Stimulated activated CD4-positive, alpha-beta T cell treated with anti-CD3 and anti-CD28 coated beads, Interleukin-1b, Interleukin-23, amount 100 ng/mL, for 24 hours (primary cell): ENCODE measurements at regions not wholly inside any gene's neighbourhood (a gene's known extent, or its start where the extent isn't known, plus 50 kb on each side); places are given as distances from the start of the nearest gene placed in this dataset.
A peak's percentile ranks its signal among the peaks of the same experiment; 100 is the strongest.
"Not testable (repeated sequence)": the region's sequence is repeated elsewhere in the genome, so short reads cannot be mapped to it uniquely, and the experiment has no call there.

Experiments
- DNase-seq, 4 experiments: peaks; one replicate each; pipeline ENCODE4 v3.0.0-alpha.2; 2020; ENCODE audit warnings: low read depth in 4 of 4, low spot score in 1 of 4

DNA sequence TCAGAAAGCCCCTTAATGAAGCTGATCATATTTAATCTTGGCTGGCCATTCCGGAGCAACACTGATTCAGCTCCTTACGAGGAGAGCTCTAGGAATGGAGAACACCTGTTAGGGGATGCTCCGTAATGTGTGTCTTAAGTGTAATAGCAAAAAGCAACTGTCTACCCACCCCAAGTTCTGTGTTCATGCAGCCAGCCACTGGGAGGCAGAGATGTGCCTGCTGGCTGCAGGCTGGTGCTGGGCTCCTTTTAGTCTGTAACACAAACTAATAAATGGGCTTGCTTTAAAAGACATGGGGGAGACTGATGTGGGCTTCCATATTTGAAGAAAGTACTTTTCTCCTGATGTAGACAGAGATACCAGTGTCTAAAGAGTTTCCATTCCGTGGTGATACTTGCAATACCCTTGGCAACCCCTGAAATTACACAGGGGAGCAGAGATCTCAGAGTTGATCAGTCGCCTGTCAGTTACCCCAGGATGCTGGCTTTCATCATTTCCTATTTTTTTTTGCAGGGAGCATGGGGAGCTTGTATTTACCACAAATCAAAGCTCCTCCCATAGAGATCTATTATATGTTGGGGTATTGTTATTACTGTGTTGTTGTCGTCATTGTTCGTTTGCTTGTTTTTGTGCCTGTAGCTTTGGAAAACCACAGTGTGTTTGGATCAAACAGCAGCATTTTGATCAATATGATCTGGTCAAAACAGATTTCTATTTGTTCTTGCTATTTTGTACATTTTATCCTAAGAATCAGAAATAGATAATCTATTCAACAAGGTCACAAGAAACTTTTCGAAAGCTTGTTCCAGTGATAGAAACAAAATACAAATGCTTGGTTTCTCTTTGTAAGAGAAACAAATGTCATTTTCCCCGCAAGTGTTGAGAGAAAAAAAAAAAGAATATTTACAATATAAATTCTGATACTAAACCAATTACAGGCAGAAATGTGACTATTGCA lies 65.8 kb downstream of the MTX3 start:
- DNase-seq: peak in 2 of 4 experiments; percentile 1 to 8

DNA sequence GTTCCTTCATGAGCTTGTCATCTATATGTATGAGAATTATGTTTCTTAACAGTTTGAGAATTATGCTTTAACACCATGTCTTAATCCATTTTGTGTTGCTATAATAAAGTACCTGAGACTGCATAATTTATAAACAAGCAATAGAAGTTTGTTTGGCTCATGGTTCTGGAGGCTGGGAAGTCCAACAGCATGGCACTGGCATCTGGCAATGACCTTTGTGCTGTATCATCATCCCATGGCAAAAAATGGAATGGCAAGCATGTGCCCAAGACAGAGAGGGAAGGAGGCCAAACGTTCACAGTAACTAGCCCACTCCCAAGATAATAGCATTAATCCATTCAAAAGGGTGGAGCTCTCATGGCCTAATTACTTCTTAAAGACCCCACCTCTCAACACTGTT lies 67.6 kb downstream of the MTX3 start:
- DNase-seq: no peak

DNA sequence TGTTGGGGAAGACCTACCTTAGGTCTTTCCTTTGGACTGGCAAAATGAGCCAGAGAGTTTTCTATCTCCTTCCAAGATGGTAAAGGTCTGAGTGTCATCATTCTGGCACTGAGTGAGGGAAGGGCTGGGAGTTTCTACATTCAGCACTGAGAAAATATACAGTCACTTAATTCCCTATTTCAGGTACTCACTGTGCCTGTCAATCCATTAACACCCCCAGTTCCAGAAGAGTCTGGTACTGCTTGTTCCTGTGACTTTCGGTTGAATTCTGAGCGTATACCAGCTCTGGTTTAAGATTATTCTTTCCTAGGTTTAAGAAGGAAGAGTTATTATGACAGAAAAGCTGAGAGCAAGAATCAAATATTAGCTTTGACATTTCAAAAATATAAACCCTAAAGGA lies 68.4 kb downstream of the MTX3 start:
- no peak for DNase-seq

DNA sequence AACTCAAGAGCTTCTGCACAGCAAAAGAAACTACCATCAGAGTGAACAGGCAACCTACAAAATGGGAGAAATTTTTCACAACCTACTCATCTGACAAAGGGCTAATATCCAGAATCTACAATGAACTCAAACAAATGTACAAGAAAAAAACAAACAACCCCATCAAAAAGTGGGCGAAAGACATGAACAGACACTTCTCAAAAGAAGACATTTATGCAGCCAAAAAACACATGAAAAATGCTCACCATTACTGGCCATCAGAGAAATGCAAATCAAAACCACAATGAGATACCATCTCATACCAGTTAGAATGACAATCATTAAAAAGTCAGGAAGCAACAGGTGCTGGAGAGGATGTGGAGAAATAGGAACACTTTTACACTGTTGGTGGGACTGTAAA lies 83.6 kb downstream of the MTX3 start:
- not testable (repeated sequence) for DNase-seq

DNA sequence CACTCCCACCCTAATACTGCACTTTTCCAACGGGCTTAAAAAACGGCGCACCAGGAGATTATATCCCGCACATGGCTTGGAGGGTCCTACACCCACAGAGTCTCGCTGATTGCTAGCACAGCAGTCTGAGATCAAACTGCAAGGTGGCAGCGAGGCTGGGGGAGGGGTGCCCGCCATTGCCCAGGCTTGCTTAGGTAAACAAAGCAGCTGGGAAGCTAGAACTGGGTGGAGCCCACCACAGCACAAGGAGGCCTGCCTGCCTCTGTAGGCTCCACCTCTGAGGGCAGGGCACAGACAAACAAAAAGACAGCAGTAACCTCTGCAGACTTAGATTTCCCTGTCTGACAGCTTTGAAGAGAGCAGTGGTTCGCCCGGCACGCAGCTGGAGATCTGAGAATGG lies 88.5 kb downstream of the MTX3 start:
- DNase-seq: not testable (repeated sequence)

DNA sequence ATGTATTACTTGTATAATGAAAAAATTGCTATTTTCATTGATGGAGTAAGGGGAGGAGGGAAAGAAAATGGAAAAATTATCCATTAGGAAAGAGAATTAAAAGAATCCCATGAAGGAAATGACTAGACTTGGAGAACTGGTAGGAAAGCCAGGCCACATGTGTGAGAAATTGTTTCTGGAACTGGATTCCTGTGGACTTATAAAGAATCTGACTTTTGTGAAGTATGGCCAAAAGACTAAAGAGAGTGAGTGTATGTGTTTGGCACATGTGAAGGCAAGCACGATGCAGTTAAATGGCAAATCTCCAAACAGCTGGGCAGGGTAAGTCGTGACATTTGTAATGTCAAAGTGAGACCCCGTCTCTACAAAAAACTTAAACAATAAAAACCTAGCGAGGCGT lies 89.4 kb downstream of the MTX3 start:
- DNase-seq: no peak

DNA sequence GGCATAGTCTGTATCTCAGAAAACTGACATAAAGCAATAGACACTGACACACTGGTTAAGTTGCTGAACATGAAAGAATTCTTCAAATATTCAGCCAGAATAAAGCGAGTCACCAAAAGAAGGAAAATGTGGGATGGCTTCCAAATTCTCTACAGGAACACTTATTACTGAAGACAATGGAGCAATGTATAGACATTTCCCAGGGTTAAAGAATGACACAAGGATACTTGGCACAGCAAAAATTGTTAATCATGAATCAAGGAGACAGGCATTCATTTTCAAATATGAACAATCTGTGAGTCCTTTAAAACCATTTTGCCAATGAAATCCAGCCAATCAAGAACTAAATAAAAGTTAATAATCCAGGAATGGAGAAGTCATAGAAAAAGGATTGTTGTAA lies 92.5 kb downstream of the MTX3 start:
- DNase-seq: no peak

DNA sequence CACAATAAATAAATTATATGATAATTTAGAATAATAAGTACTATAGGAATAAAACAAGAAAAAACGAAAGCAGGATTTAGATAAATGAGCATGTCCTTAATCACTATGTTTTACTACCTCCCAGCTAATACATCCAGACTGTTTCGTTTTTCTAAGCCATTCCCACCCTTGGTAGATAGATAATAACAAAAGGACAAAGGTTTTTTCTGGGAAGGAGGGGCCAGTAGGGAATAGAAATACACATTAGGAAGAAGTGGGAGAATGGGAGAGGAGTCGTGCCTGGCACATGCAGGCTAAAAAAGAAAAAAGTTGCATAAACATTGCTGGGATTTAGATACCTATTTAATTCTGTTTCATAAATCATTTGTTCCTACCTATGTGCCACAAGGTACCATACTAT lies 97.1 kb downstream of the MTX3 start:
- no peak for DNase-seq

DNA sequence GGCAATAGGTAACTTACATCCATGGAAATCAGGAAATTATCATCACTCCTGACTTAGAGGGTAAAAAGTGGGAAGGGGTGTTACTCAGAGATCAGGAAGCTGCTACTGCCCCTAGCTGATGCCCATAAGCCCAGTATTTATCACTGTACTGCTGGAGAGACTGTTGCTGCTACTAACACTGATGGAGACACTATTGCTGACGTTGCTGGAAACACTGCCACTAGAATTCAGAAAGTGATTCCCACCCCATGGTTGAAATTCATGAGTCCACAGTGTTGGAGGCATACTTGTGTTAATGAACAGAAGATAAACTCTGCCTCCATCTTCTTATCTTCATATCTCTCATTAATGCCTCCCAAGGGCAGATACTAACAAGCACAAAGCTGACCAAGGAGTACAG lies 97.6 kb downstream of the MTX3 start:
- no peak for DNase-seq

DNA sequence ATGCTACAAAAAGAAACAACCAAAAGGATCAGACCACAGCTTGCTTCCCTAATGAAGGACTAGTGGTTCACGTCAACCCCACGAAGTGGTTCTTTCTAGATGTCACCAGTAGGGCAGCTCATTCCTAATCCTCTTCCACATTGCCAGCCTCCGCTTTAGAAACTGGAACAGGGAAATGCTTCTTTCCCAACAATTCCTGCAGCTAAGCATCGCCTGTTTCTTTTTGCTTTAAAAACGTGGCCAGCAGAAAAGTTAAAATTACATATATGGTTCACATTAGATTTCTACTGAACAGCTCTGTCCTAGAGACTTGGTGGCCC lies 100.2 kb downstream of the MTX3 start:
- DNase-seq: no peak

DNA sequence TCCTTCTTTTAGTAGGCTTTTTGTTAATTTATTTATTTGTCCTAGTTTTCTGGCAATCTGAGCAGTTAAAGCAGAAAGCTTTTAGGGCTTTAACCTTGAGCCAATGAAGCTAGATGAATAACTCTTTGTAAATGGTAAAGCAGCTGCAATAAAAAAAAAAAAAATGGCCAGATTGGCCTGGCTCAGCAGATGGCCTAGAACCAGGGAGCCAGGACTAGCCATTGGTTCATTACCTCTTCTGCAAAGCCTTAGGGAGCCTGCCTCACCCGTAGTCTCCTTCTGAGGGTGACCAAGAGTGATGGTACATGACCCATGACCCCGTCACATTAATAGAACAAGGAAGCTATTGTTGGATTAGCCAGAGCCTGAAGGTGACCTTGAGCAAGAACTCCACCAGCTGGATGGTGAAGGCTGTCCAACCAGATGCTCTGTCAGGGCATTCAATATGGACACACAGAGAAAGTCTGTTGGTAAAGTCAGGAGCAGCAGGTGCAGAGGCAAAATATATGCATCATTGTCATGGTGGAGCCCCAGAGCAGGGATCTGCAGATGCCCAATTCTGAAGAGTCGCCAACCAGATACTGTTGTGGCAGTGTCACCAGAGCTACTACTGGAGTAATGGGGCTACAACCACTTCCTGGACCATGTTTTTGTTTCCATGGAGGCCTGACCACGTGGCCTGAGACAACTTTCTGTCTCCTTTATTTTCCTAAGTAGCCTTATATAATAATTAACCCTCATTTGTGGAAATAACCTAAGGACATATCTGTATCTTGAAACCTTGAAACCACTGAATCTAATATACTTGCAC lies 100.7 kb downstream of the MTX3 start:
- DNase-seq: no peak

DNA sequence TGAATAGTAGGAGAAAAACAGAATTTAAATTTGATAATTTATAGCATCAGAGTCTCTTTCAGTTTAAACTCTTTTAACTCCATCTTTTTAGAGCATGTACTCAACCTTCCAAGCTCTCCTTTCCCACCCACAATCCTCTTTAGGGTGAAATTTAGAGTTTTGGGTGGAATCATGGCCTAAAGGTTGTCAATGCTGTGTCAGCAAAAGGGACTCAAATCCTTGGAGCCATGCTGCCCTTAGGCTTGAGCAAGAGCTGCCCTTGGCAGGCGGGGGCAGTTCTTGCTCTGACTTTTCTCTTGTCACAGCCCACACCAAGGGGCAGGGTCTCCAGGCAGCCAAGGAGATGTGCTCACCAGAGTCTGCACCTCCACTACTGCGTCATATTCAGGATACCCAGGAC lies 102.4 kb downstream of the MTX3 start:
- no peak for DNase-seq

DNA sequence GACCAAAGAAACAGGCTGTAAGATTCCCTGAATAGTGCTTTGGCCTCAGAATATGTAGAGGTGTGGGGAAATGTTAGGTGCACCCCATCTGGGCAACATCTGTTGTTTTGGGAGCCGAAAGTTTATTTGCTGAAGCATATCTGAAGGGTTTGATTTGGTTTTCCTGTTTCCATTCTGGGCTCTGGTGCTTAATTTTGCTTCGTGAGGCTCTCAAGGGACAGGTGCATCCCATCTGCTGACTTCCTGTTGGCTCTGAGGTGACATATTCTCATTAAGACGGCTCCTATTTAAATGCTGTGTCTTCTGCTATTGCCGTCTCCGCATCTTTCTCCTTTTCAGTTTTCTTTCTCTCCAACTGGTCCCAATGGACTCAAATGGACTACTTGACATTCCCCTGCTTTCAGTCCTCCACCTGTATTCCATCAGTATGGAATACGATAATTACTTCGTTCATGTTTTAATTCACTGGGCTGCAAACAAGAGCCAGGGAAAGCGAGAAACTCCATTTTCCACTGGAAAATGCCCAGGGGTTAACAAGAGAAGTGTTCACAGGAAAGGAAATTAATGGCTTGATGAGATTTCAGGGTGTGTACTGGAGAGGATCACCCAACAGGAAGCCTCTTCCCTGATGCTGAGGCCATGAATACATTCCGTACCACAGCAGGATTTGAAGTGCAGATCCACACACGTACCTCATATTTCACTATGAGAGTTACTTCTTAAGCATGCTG lies 104.0 kb downstream of the MTX3 start:
- no peak for DNase-seq

DNA sequence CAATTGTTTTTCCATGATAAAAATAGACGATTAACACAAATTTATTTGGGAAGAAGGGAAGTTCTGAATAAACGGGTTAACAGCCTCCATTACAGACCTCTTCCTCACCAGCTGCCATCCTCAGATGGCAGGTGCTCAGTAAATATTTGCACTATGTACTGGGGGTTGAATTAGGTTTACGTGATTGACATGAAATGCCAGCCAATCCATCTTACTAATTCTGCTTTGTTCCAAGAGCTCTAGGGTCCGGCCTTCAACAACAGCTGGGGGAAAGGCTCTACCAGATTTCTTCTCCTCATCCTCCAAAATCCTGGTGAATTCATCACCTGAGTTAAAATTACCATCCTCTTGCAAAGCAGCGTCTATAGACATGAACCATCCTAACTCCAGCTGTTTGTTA lies 104.6 kb downstream of the MTX3 start:
- DNase-seq: no peak

DNA sequence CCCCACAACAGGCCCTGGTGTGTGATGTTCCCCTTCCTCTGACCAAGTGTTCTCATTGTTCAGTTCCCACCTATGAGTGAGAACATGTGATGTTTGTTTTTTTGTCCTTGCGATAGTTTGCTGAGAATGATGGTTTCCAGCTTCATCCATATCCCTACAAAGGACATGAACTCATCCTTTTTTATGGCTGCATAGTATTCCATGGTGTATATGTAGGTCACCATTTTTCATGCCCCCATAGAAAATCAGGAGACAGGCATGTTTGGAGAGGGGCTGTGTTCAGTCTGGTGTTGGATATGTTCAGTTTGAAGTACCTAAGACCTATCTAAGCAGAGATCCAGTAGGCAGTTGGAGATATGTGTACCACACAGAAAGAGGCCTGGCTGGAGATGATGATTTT lies 111.2 kb downstream of the MTX3 start:
- DNase-seq: not testable (repeated sequence)

DNA sequence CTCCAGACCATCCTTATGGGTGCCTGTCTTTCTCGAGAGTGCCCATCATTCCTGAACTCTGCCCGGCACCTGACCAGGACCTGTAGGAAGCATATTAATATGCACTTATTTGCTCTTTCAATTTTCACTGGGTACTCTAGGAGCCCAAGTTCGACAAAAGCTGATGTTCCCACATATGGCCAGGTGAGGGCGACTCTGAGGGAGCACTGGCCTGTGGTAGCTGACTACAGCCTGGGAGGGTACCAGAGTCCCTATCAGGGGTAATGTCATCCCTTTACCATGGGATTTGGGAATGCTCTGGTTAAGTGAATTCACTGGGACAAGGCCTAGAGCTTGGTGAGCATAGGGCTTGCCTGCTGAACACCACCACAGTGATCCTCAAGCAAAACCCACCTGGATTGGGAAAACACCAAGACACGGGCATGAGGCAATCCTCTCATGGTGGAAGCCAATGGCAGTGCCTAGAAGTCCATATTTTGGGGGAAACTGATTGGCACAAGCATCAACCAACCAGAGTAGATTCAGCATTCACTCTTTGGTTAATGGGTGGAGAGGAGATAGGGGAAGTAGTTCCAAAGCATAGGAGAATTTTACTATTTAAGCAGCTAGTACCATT lies 112.2 kb downstream of the MTX3 start:
- peak in 2 of 4 experiments; percentile 6 to 22 for DNase-seq

DNA sequence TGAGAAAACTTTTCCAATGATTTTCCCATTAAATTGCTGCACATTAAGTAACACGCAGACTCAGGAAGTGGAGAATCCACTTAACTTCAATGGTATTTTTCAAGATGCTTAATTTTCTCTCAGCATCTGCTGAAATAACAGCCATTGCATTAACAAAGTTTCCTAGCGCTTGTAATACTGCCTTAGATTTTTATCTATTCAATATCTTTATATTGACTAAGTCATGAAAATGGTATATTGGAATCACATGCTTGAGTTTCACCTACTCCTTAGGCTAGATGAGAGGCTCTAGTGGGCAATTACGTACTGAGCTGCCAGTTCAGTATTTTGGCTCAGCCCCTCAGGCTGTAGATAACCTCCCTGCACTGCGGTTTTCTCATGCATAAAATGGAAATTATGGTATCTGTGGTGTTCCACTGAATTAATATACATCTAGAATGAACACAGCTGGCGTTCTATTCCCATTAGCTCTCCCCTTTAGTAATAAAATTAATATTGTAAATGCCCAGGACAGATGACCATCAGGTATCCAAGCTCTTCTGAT lies 112.9 kb downstream of the MTX3 start:
- DNase-seq: no peak

DNA sequence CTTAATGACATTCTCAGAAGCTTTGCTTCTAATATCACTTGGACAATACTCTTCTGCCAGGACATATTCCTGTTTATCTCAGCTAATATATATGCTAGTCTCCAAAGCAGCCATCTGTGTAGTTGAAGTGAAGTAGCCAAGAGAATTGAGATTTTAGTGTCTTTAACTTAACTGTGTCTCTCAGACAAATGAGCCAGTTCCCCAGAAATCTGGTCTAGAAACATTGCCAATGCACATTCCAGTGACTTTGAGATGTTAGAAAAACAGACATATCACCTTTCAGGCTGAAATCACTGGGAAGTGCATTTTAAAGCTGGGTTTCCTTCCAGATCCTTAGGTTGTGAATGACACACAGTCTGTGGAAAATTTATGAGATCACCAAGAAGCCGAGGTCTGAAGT lies 114.6 kb downstream of the MTX3 start:
- no peak for DNase-seq

DNA sequence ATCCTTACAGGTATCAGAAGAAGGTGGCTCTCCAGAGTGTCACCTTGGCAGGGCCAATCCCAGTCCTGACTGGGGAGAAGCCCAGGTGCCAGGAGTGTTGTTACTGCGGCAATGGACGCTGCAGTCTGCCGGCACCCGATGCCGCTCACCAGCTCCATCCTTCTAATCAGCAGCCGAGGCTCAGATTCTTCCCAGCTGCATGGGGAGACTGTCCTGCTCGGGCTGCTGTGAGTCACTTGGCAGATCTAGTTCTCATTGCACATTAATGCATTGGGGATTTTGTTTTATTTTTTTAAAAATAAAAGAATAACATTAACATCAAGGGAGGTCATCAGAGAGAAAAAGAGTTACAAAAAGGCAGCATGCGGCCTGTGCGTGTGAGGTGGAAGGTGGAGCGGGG lies 115.8 kb downstream of the MTX3 start:
- DNase-seq: no peak

DNA sequence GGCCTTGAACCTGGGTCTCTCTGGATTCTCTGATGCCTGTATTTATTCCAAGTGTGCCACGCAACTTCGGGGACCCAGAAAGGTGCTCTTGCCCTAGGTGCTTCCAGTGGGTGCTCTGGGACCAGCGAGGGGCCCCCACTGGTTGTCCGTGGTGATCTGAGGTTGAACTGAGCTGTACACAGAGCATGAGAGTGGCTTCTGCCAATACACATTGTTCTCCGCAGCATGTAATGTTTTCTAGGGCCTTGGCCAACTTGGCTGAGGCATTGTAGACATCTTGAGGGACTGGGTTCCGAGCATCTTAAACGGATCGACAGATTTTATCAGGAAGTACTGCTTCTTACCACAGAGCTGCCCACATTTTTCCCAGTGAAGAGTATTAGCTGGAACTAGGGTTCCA lies 117.9 kb downstream of the MTX3 start:
- DNase-seq: no peak

DNA sequence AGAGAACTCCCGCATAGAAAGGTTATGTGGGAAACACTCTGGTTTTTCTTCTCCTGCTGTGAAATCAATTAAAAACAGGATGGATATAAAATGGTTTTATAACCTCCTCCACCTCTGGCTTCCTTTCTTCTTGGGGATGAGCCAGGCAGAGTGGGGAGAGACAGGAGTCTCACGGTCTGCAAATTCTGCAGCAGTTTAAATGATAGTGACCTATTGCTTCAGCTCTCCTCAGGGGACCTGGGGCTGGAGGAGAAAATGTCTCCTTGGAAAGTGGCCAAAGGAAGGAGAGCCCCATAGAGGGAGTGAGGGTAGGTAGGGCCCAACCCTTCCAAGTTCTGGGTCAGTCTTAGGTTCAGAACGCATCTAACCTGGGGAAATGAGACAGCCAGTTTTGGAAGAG lies 118.8 kb downstream of the MTX3 start:
- no peak for DNase-seq
